ENCODE measurements at regions not wholly inside any gene's neighbourhood (a gene's known extent, or its start where the extent isn't known, plus 50 kb on each side); places are given as distances from the start of the nearest gene placed in this dataset.

DNA sequence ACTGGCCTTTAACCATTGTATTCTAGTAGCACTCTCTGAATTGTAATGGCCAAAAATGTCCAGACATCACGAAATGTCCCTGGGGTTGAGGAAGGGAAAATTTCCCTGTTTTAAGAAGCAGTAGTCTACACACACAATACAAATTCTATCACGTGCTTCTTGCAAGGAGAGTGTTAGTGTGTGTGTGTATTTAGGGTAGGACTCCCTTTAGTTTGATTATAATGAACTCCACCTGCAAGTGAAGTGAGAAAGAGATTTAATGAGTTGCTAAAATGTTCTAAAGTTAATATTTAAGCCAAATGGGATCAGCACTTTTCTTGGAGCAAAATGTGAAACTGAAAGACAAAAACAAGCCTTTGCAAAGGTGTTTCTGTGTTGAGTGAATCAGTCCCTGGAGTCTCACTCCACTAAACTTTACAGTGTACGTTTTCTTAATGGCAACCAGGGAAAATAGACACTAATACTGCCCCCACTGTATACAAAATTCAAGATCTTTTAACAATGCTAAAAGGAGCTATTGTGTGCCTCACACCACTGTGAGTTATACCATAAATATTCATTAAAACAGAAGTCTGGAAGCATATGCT lies 590.3 kb upstream of the TENM4 start:
- H2BK12ac ChIP-seq (ENCODE audit: low read length), result no peak overlapping the region
- H3K79me1 ChIP-seq (ENCODE audit: low read length), result no peaks in the 10 kb centered on the region
- H3K4me3 ChIP-seq (ENCODE audit: low read depth, low read length), result no peak overlapping the region
- H3K9ac ChIP-seq (ENCODE audit: low read length), result no peak overlapping the region
- no peak overlapping the region for H4K8ac ChIP-seq (ENCODE audit: low read depth, low read length)
- no peak overlapping the region for H4K12ac ChIP-seq (ENCODE audit: low read depth, low read length)
- H2BK120ac ChIP-seq (ENCODE audit: insufficient read depth, low read length, poor library complexity), result no peak overlapping the region
- no peaks in the 10 kb centered on the region for H3K79me2 ChIP-seq (ENCODE audit: control insufficient read depth, insufficient read depth, low read length, poor library complexity)
- H3K4me2 ChIP-seq (ENCODE audit: low read length), result no peak overlapping the region
- no peaks in the 10 kb centered on the region for H3K9me3 ChIP-seq (ENCODE audit: insufficient read depth, low read depth, low read length)
- no peak overlapping the region for H2AFZ ChIP-seq (ENCODE audit: insufficient read depth, low read length, poor library complexity)
- WGBS (ENCODE audit: extremely low coverage, insufficient coverage, insufficient read length), result no CpG with 5 or more reads among the region's 3 CpGs
- no peak overlapping the region for H2AK5ac ChIP-seq (ENCODE audit: low read length)
- H3K27me3 ChIP-seq (ENCODE audit: insufficient read depth, low read length), result no peaks in the 10 kb centered on the region
- no peak overlapping the region for H4K91ac ChIP-seq (ENCODE audit: low read depth, low read length)
- H3K14ac ChIP-seq (ENCODE audit: low read length), result no peak overlapping the region
- no peaks in the 10 kb centered on the region for H3K4me1 ChIP-seq (ENCODE audit: control insufficient read depth in 1 of 2, insufficient read depth in 2 of 2, low read length in 2 of 2)
- H3K18ac ChIP-seq (ENCODE audit: low read length), result no peak overlapping the region
- H3K4ac ChIP-seq (ENCODE audit: low read depth, low read length), result no peak overlapping the region
- DNase-seq, result no peak
- H2BK5ac ChIP-seq (ENCODE audit: low read depth, low read length, poor library complexity), result no peak overlapping the region
- no peaks in the 10 kb centered on the region for H3K36me3 ChIP-seq (ENCODE audit: control insufficient read depth in 1 of 2, insufficient read depth in 2 of 2, low read length in 2 of 2)
- H3K23ac ChIP-seq (ENCODE audit: low read length), result no peak overlapping the region
- no peak overlapping the region for H3K27ac ChIP-seq (ENCODE audit: low read depth, low read length)

DNA sequence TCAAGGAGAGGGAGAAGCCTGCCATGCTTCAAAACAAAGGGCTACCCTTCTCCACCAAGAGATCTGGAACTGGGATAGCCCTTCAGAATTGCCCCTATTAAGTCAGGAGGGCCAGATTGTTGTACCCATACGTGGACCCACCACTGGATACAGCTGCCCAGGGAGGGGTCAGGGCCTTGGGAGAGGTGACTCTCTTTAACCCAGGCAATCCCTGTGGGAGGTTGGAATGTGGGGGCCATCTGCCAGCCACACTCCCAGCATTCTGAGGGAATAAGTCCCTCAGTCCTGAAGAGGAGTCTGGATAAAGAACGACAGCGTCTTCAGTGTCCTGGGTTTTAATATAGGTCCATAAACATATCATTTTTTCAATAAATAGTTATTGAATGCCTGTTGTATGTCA lies 588.2 kb upstream of the TENM4 start:
- Histone ChIP-seq H3K18ac (ENCODE audit: low read length) (no peak overlapping the region), H4K12ac (ENCODE audit: low read depth, low read length) (no peak overlapping the region), H3K4me3 (ENCODE audit: low read depth, low read length) (no peak overlapping the region), H3K9ac (ENCODE audit: low read length) (no peak overlapping the region), H4K91ac (ENCODE audit: low read depth, low read length) (no peak overlapping the region), H2BK12ac (ENCODE audit: low read length) (no peak overlapping the region), H3K36me3 (ENCODE audit: control insufficient read depth in 1 of 2, insufficient read depth in 2 of 2, low read length in 2 of 2) (no peaks in the 10 kb centered on the region), H4K8ac (ENCODE audit: low read depth, low read length) (no peak overlapping the region), H2BK120ac (ENCODE audit: insufficient read depth, low read length, poor library complexity) (no peak overlapping the region), H3K4ac (ENCODE audit: low read depth, low read length) (no peak overlapping the region), H3K9me3 (ENCODE audit: insufficient read depth, low read depth, low read length) (no peaks in the 10 kb centered on the region), H3K4me1 (ENCODE audit: control insufficient read depth in 1 of 2, insufficient read depth in 2 of 2, low read length in 2 of 2) (no peaks in the 10 kb centered on the region), H2AK5ac (ENCODE audit: low read length) (no peak overlapping the region), H3K23ac (ENCODE audit: low read length) (no peak overlapping the region), H3K14ac (ENCODE audit: low read length) (no peak overlapping the region), H3K79me1 (ENCODE audit: low read length) (no peaks in the 10 kb centered on the region), H3K27ac (ENCODE audit: low read depth, low read length) (no peak overlapping the region), H3K27me3 (ENCODE audit: insufficient read depth, low read length) (no peaks in the 10 kb centered on the region), H2BK5ac (ENCODE audit: low read depth, low read length, poor library complexity) (no peak overlapping the region), H2AFZ (ENCODE audit: insufficient read depth, low read length, poor library complexity) (no peak overlapping the region), H3K79me2 (ENCODE audit: control insufficient read depth, insufficient read depth, low read length, poor library complexity) (no peaks in the 10 kb centered on the region), H3K4me2 (ENCODE audit: low read length) (no peak overlapping the region)
- no peak for DNase-seq
- WGBS (ENCODE audit: extremely low coverage, insufficient coverage, insufficient read length), result no CpG with 5 or more reads among the region's 3 CpGs

DNA sequence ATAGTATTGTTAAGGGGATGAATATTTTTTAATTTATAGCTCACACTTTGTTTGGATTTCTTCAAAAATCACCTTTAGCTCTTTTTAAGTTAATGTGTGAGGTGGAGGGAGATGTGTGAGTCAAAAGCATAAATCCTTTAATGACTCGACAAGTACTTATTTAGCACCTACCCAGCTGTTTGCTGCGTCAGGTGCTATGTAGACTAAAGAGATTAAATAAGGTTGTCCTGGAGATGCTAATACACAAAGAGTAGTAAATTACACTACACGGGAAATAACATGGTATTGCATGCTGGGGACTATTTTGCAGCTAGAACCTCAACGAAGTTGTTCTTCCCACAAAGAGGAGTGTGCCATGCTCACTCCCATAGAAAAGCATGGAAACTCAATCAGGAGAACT lies 583.3 kb upstream of the TENM4 start:
- no peak overlapping the region for H3K9ac ChIP-seq (ENCODE audit: low read length)
- no peak overlapping the region for H2AFZ ChIP-seq (ENCODE audit: insufficient read depth, low read length, poor library complexity)
- no peak overlapping the region for H2BK120ac ChIP-seq (ENCODE audit: insufficient read depth, low read length, poor library complexity)
- H2BK5ac ChIP-seq (ENCODE audit: low read depth, low read length, poor library complexity), result no peak overlapping the region
- H3K4me2 ChIP-seq (ENCODE audit: low read length), result no peak overlapping the region
- no peak overlapping the region for H3K4ac ChIP-seq (ENCODE audit: low read depth, low read length)
- no peak overlapping the region for H4K91ac ChIP-seq (ENCODE audit: low read depth, low read length)
- H3K9me3 ChIP-seq (ENCODE audit: insufficient read depth, low read depth, low read length), result no peaks in the 10 kb centered on the region
- WGBS (ENCODE audit: extremely low coverage, insufficient coverage, insufficient read length), result no CpG with 5 or more reads among the region's 4 CpGs
- no peak overlapping the region for H2BK12ac ChIP-seq (ENCODE audit: low read length)
- H3K27me3 ChIP-seq (ENCODE audit: insufficient read depth, low read length), result no peaks in the 10 kb centered on the region
- no peaks in the 10 kb centered on the region for H3K79me2 ChIP-seq (ENCODE audit: control insufficient read depth, insufficient read depth, low read length, poor library complexity)
- H3K79me1 ChIP-seq (ENCODE audit: low read length), result no peaks in the 10 kb centered on the region
- no peaks in the 10 kb centered on the region for H3K36me3 ChIP-seq (ENCODE audit: control insufficient read depth in 1 of 2, insufficient read depth in 2 of 2, low read length in 2 of 2)
- H3K4me1 ChIP-seq (ENCODE audit: control insufficient read depth in 1 of 2, insufficient read depth in 2 of 2, low read length in 2 of 2), result no peaks in the 10 kb centered on the region
- no peak overlapping the region for H3K27ac ChIP-seq (ENCODE audit: low read depth, low read length)
- no peak overlapping the region for H3K18ac ChIP-seq (ENCODE audit: low read length)
- H3K23ac ChIP-seq (ENCODE audit: low read length), result no peak overlapping the region
- no peak overlapping the region for H3K14ac ChIP-seq (ENCODE audit: low read length)
- no peak overlapping the region for H4K12ac ChIP-seq (ENCODE audit: low read depth, low read length)
- no peak overlapping the region for H2AK5ac ChIP-seq (ENCODE audit: low read length)
- no peak overlapping the region for H4K8ac ChIP-seq (ENCODE audit: low read depth, low read length)
- no peak overlapping the region for H3K4me3 ChIP-seq (ENCODE audit: low read depth, low read length)
- DNase-seq, result no peak

DNA sequence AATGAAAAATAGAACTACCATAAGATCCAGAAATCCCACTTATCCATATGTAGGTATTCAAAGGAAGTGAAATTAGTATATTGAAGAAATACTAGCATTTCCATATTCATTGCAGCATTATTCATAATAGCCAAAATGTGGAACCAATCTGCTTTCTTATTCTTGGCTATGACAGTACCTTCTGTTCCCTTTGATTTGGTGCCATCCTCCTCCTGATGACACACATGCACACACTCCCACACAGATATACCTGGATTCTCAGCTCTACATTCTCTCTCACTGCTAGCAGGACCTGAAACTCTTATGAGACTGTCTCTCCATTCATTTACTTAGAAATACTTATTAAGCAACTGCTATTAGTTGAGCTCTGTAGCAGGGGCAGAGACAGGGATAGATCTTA lies 582.6 kb upstream of the TENM4 start:
- Histone ChIP-seq H3K23ac (ENCODE audit: low read length) (no peak overlapping the region), H4K12ac (ENCODE audit: low read depth, low read length) (no peak overlapping the region), H3K4me3 (ENCODE audit: low read depth, low read length) (no peak overlapping the region), H2AFZ (ENCODE audit: insufficient read depth, low read length, poor library complexity) (no peak overlapping the region), H3K4me1 (ENCODE audit: control insufficient read depth in 1 of 2, insufficient read depth in 2 of 2, low read length in 2 of 2) (no peaks in the 10 kb centered on the region), H4K8ac (ENCODE audit: low read depth, low read length) (no peak overlapping the region), H2BK5ac (ENCODE audit: low read depth, low read length, poor library complexity) (no peak overlapping the region), H3K14ac (ENCODE audit: low read length) (no peak overlapping the region), H2BK12ac (ENCODE audit: low read length) (no peak overlapping the region), H3K27ac (ENCODE audit: low read depth, low read length) (no peak overlapping the region), H2BK120ac (ENCODE audit: insufficient read depth, low read length, poor library complexity) (no peak overlapping the region), H4K91ac (ENCODE audit: low read depth, low read length) (no peak overlapping the region), H3K9me3 (ENCODE audit: insufficient read depth, low read depth, low read length) (no peaks in the 10 kb centered on the region), H3K79me2 (ENCODE audit: control insufficient read depth, insufficient read depth, low read length, poor library complexity) (no peaks in the 10 kb centered on the region), H3K4me2 (ENCODE audit: low read length) (no peak overlapping the region), H3K4ac (ENCODE audit: low read depth, low read length) (no peak overlapping the region), H3K36me3 (ENCODE audit: control insufficient read depth in 1 of 2, insufficient read depth in 2 of 2, low read length in 2 of 2) (no peaks in the 10 kb centered on the region), H3K9ac (ENCODE audit: low read length) (no peak overlapping the region), H3K18ac (ENCODE audit: low read length) (no peak overlapping the region), H3K27me3 (ENCODE audit: insufficient read depth, low read length) (no peaks in the 10 kb centered on the region), H3K79me1 (ENCODE audit: low read length) (no peaks in the 10 kb centered on the region), H2AK5ac (ENCODE audit: low read length) (no peak overlapping the region)
- no peak for DNase-seq

Data from trophoblast cell (in vitro differentiated cells and primary cell).